PC-9 (cell line): ENCODE measurements at regions not wholly inside any gene's neighbourhood (a gene's known extent, or its start where the extent isn't known, plus 50 kb on each side); places are given as distances from the start of the nearest gene placed in this dataset.

ENCODE experiments used
- CTCF ChIP-seq: fragments of 200-600 bp; sonication (generic); conservative IDR thresholded peaks from 2 replicates; pipeline ENCODE4 v1.6.1; 2017; ENCODE audit warnings: mixed run types, antibody characterized with exemption, mild to moderate bottlenecking, moderate library complexity
- EZH2 ChIP-seq: fragments of 200-600 bp; sonication (generic); IDR thresholded peaks from 2 replicates; pipeline ENCODE4 v1.8.0; 2017; ENCODE audit warnings: antibody characterized with exemption, low read depth

- TF ChIP-seq CTCF = no peak
- no peak for TF ChIP-seq EZH2
These were observed 284.1 kb upstream of the ONECUT1 start for GRCh38 chr15:53074221-53074620.
